Stimulated activated naive CD8-positive, alpha-beta T cell treated with anti-CD3 and anti-CD28 coated beads, Interleukin-15, Interleukin-2, amounts not matched to agents 100 ng/mL and 50 ng/mL, for 24 hours (primary cell): ENCODE measurements at regions not wholly inside any gene's neighbourhood (a gene's known extent, or its start where the extent isn't known, plus 50 kb on each side); places are given as distances from the start of the nearest gene placed in this dataset.
"Not testable (repeated sequence)": the region's sequence is repeated elsewhere in the genome, so short reads cannot be mapped to it uniquely, and the experiment has no call there.

Experiments used
- H3K27ac Mint-ChIP-seq: one replicate; pipeline ENCODE4 v1.8.0; 2021; ENCODE audit warnings: mild to moderate bottlenecking, mixed read lengths
- H3K27me3 Mint-ChIP-seq: one replicate; pipeline ENCODE4 v1.8.0; 2021; ENCODE audit warnings: mixed read lengths
- H3K36me3 Mint-ChIP-seq: one replicate; pipeline ENCODE4 v1.8.0; 2021; ENCODE audit warnings: low read depth, mixed read lengths
- H3K4me1 Mint-ChIP-seq: one replicate; pipeline ENCODE4 v1.8.0; 2021; ENCODE audit warnings: low read depth, mixed read lengths
- H3K4me3 Mint-ChIP-seq: one replicate; pipeline ENCODE4 v1.8.0; 2021; ENCODE audit warnings: mild to moderate bottlenecking, mixed read lengths
- H3K9me3 Mint-ChIP-seq: one replicate; pipeline ENCODE4 v1.8.0; 2021; ENCODE audit warnings: mixed read lengths

DNA sequence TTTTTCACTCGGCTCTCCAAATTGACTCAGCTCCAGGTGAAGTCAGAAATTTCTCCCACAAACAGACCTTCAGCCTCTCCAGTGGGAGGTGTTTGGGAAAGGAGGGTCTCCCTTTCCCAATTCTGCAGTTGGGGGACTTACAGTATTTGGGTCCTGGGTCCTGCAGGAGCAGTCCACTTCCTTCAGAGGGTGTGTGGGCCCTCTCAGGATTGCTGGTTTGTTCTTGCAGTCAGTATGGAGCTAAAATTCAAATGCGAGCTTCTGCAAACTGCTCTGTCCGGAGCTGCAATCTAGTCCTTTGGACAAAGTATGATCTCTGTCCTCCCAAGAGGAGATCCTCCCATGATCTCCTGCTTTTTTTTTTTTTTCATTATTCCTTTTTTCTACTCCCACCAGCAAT is 87.9 kb upstream of the MSTN start:
- H3K4me1 Mint-ChIP-seq, result no peaks in the 10 kb centered on the region
- peaks cover 24% of the 10 kb centered on the region for H3K9me3 Mint-ChIP-seq
- H3K4me3 Mint-ChIP-seq, result no peak overlapping the region
- no peaks in the 10 kb centered on the region for H3K36me3 Mint-ChIP-seq
- H3K27ac Mint-ChIP-seq, result no peak overlapping the region
- H3K27me3 Mint-ChIP-seq, result no peaks in the 10 kb centered on the region

DNA sequence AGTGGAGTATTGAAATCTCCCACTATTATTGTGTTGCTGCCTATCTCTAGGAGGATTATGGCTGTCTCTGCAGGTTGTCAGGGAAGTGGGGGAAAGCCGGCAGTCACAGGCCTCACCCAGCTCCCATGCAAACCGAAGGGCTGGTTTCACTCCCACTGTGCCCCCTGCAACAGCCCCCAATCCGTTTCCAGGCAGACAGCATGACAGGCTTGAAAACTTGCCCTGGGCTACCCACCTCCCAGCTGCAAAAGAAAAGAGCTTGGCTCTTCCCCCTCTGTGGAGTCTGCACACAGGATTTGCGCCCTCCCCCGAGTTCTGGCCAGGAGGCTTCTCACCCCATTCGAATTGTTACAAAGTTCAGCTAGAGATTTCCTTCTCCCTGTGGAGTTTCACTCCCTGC is 87.4 kb upstream of the MSTN start:
- no peaks in the 10 kb centered on the region for H3K27me3 Mint-ChIP-seq

DNA sequence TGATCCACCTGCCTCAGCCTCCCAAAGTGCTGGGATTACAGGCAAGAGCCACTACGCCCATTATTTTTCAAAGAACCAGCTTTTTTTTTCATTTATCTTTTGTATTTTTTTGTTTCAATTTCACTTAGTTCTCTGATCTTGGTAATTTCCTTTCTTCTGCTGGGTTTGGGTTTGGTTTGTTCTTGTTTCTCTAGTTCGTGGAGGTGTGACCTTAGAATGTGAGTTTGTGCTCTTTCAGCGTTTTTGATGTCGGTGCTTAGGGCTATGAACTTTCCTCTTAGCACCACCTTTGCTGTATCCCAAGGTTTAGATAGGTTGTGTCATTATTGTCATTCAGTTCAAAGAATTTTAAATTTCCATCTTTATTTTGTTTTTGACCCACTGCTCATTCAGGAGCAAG is 86.7 kb upstream of the MSTN start:
- Mint-ChIP-seq H3K36me3 (no peaks in the 10 kb centered on the region), H3K27ac (no peak overlapping the region), H3K9me3 (peaks cover 24% of the 10 kb centered on the region), H3K4me3 (no peak overlapping the region), H3K4me1 (no peaks in the 10 kb centered on the region), H3K27me3 (no peaks in the 10 kb centered on the region)

More for the DNA sequence above, 87.4 kb upstream of the MSTN start:
- Mint-ChIP-seq H3K36me3 (no peaks in the 10 kb centered on the region), H3K27ac (no peak overlapping the region), H3K9me3 (peaks cover 24% of the 10 kb centered on the region), H3K4me1 (no peaks in the 10 kb centered on the region), H3K4me3 (no peak overlapping the region)

DNA sequence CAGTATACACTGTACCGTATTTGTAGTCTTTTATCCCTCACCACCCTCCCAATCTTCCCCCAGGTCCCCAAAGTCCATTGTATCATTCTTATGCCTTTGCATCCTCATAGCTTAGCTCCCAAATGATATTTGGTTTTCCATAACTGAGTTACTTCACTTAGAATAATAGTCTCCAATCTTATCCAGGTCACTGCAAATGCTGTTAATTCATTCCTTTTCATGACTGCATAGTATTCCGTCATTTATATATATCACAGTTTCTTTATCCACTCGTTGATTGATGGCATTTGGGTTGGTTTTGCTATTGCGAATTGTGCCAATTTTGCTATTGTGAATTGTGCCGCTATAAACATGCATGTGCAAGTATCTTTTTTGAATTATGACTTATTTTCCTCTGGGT is 83.6 kb upstream of the MSTN start:
- H3K9me3 Mint-ChIP-seq, result peaks cover 43% of the 10 kb centered on the region
- H3K36me3 Mint-ChIP-seq, H3K4me3 Mint-ChIP-seq, H3K27ac Mint-ChIP-seq, H3K4me1 Mint-ChIP-seq, H3K27me3 Mint-ChIP-seq: not testable (repeated sequence)

DNA sequence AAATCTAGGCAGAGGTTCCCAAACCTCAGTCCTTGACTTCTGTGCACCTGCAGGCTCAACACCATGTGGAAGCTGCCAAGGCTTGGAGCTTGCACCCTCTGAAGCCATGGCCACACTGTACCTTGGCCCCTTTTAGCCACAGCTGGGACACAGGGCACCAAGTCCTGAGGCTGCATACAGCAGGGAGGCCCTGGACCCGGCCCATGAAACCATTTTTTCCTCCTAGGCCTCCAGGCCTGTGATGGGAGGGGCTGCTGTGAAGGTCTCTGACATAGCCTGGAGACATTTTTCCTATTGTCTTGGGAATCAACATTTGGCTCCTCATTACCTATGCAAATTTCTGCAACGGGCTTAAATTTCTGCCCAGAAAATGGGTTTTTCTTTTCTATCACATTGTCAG is 77.9 kb upstream of the MSTN start:
- H3K27ac Mint-ChIP-seq, H3K4me3 Mint-ChIP-seq, H3K36me3 Mint-ChIP-seq, H3K27me3 Mint-ChIP-seq, H3K4me1 Mint-ChIP-seq: not testable (repeated sequence)
- peaks cover 40% of the 10 kb centered on the region for H3K9me3 Mint-ChIP-seq

DNA sequence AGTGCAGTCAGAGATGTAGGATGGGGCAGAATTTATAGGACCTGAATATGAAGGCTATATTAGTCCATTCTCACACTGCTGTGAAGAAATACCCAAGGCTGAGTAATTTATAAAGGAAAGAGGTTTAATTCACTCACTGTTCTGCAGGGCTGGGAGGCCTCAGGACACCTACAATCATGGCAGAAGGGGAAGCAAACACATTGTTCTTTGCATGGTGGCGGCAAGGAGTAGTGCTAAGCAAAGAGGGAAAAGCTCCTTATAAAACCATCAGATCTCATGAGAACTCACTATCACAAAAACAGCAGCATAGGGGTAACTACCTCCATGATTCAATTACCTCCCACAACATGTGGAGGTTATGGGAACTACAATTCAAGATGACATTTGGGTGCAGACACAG is 76.8 kb upstream of the MSTN start:
- no peaks in the 10 kb centered on the region for H3K4me1 Mint-ChIP-seq
- H3K9me3 Mint-ChIP-seq, result peaks cover 43% of the 10 kb centered on the region
- no peak overlapping the region for H3K27ac Mint-ChIP-seq
- H3K27me3 Mint-ChIP-seq, result no peaks in the 10 kb centered on the region
- H3K4me3 Mint-ChIP-seq, result no peak overlapping the region
- peaks cover 6% of the 10 kb centered on the region for H3K36me3 Mint-ChIP-seq

DNA sequence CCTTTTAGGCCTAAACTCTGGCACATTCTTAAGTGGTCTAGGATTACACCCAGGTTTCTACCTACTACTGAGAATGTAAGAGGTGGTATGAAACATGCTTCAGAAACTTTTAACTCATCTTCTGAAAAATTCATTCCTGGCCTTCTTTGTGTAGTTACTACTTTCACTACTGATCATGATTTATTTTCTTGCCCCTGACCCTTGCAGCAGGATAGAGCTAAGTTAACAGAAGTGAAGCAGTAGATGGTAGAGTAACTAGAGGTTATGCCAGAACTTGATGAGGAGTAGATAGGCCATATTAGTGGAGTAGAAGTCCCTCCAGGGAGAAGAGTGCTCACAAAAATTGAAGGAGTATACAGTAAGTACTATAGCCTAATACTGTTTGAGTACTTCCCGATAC is 75.5 kb upstream of the MSTN start:
- H3K9me3 Mint-ChIP-seq, result peaks cover 39% of the 10 kb centered on the region
- H3K27ac Mint-ChIP-seq, result no peak overlapping the region
- H3K36me3 Mint-ChIP-seq, result peaks cover 6% of the 10 kb centered on the region
- no peaks in the 10 kb centered on the region for H3K27me3 Mint-ChIP-seq
- H3K4me1 Mint-ChIP-seq, result no peaks in the 10 kb centered on the region
- no peak overlapping the region for H3K4me3 Mint-ChIP-seq

DNA sequence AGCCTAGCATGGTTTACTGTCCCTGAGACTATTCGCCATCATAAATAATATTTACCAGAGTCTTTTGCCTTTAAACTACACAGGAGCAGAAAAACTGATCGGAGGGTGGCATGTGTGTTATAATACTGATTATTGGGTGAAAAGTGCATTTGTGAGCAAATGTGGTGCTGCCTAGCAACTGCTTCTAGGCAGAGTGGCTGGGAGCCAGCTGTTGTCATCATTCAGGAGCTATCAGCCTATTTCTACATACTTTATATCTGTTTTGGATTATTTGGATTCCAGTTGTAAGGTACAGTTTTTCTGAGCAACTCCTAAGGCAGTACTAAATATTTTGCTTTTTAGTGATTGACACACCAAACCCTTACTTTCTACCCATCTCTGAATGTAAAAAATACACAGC is 75.0 kb upstream of the MSTN start:
- Mint-ChIP-seq H3K4me3 (no peak overlapping the region), H3K36me3 (peaks cover 6% of the 10 kb centered on the region), H3K27ac (no peak overlapping the region), H3K27me3 (no peaks in the 10 kb centered on the region), H3K4me1 (no peaks in the 10 kb centered on the region), H3K9me3 (peaks cover 39% of the 10 kb centered on the region)

DNA sequence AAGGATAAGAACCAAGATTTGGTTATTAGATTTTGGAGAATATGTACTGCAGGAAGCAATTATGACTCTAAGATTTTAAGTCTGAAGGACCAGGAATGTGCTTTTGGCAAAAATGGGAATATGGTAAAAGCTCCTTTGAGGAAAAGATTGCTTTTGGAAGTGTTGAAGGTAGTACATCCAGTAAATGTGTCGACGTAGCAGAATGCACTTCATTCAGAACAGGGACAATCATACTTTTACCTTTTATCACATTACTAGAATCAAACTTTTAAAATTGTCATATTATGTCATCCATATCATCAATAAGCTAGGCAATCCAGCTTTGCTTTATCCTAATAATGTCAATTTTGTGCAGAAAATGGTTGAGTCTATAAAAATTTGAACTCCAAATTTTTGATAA is 74.3 kb upstream of the MSTN start:
- Mint-ChIP-seq H3K4me3 (no peak overlapping the region), H3K27me3 (no peaks in the 10 kb centered on the region), H3K27ac (no peak overlapping the region), H3K36me3 (peaks cover 6% of the 10 kb centered on the region), H3K4me1 (no peaks in the 10 kb centered on the region), H3K9me3 (peaks cover 31% of the 10 kb centered on the region)

DNA sequence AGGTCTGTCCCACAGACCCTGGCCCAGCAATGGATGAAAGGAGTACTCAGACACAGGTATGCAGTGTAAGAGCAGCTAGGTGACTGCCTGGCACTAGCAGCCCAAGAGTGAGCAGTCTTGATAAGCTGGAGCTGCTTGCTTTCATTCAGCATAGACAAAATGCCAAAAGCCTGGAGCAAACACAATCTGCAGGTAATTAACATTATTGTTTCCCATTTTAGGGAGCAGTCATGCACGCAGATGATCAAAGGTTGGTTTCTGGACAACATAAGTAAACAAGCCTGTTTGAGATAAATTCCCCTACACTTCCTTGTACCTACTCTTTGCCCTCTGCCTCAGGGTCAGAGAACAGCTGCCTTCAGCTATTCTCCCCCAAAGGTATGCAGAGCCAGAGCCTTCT is 73.7 kb upstream of the MSTN start:
- H3K4me3 Mint-ChIP-seq, result no peak overlapping the region
- H3K36me3 Mint-ChIP-seq, result peaks cover 6% of the 10 kb centered on the region
- no peaks in the 10 kb centered on the region for H3K27me3 Mint-ChIP-seq
- H3K9me3 Mint-ChIP-seq, result peaks cover 26% of the 10 kb centered on the region
- H3K4me1 Mint-ChIP-seq, result no peaks in the 10 kb centered on the region
- no peak overlapping the region for H3K27ac Mint-ChIP-seq

DNA sequence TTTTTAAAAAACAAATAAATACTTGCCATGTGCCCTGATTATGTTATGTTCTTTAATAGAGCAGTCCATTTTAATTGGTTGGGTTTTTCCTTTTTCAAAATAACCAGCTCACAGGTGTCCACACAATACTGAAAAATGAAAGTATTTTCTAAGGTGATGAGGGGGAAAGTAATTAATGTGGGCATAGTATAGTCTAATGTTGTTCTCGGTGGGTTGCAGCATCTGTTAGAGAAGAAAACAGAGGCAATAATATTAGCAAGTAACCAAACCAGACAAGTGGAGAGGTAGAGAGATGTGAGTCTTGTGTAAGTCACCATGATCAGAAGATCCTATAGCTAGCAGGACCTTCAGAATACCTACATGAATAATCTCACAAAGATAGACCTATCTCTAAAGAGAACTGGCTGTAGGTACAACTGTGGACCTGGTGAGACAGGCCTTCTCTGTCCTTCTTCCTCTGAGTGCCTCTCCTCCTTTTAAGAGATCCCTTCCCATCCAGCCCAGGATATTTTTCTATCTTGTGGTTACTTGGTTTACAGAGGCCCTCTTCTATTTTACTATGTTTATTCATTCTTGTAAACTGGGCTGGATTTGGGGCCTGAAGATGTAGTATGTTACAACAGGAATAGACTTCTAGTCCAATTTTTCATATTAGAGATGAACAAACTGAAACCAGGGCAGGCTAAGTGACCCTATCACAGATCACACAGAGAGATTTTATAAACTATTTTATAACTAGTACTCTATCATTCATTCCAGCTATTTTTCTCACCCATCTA is 67.1 kb upstream of the MSTN start:
- no peak overlapping the region for H3K4me3 Mint-ChIP-seq
- no peaks in the 10 kb centered on the region for H3K4me1 Mint-ChIP-seq
- H3K27ac Mint-ChIP-seq, result no peak overlapping the region
- no peaks in the 10 kb centered on the region for H3K36me3 Mint-ChIP-seq
- no peaks in the 10 kb centered on the region for H3K27me3 Mint-ChIP-seq
- H3K9me3 Mint-ChIP-seq, result no peaks in the 10 kb centered on the region

DNA sequence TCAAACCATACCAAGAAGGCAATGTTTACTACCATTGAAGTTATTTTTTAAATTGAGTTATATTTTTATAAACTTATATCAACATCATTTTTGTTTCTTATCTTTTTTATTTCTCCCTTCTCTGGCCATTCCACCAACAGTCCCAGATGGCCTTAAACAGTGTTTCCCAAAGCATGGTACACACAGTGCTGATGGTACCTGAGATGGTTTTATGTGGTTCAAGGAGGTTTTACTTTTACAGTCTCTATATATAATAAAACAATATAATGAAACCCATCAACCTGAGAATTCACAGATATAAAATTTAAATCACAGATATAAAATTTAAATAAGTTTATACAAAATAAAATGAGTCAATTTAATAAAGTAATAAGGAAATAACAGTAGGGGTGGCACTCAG is 65.1 kb upstream of the MSTN start:
- no peaks in the 10 kb centered on the region for H3K9me3 Mint-ChIP-seq
- no peaks in the 10 kb centered on the region for H3K27me3 Mint-ChIP-seq
- no peak overlapping the region for H3K27ac Mint-ChIP-seq
- H3K4me3 Mint-ChIP-seq, result no peak overlapping the region
- no peaks in the 10 kb centered on the region for H3K4me1 Mint-ChIP-seq
- H3K36me3 Mint-ChIP-seq, result no peaks in the 10 kb centered on the region

DNA sequence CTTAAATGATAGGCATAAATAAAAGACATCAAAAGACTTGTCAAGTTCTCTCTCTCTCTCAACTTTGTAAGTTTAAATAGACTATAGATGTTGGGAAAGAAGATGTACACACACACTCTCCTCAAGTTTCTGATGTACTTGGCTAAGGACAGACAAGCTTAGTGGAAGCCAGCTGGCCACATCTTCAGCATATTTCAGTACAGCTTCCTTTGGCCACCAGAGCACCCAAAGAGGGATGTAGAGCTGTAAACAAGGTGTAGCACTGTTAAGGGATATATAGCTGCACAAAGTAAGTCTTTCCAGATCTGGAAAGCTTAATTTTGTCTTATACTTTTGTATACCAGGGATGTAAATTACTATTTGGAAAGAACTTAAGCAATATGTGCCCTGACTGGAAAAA is 64.3 kb upstream of the MSTN start:
- Mint-ChIP-seq H3K9me3 (no peaks in the 10 kb centered on the region), H3K27me3 (no peaks in the 10 kb centered on the region), H3K4me1 (peaks cover 6% of the 10 kb centered on the region), H3K36me3 (no peaks in the 10 kb centered on the region), H3K27ac (no peak overlapping the region), H3K4me3 (no peak overlapping the region)

DNA sequence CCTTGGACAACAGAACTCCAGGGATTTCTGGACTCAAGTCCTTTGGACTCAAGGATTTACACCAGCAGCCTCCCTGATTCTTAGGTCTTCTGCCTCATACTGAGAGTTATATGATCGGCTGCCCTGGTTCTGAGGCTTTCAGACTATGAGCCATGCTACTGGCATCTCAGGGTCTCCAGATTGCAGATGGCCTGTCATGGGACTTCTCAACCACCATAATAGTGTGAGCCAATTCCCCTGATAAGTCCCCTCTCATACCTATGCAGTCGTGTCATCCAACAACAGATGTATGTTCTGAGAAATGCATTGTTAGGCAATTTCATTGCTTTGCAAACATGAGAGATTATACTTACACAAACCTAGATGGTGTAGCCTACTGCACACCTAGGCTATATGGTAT is 61.4 kb upstream of the MSTN start:
- Mint-ChIP-seq H3K27ac (no peak overlapping the region), H3K4me1 (peaks cover 13% of the 10 kb centered on the region), H3K27me3 (no peaks in the 10 kb centered on the region), H3K36me3 (no peaks in the 10 kb centered on the region), H3K9me3 (no peaks in the 10 kb centered on the region), H3K4me3 (no peak overlapping the region)

DNA sequence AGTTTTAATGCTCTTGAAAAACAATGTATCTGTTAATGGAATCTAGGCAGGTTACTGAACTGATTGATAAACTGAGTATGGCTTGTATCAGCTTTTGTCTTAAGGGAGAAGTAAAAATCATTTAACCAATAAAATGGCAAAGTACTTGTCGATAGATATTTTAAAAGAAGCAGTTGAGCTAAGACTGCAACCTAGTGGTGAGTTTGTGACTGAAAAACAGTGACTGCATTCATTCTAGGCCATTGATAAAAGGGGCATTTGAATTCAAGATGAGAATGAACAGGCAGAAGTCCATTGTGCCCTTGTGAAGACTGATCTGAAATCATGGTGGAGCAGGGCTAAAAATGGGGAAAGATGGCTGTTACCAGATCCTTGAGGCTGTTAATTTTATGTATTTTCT is 59.4 kb upstream of the MSTN start:
- Mint-ChIP-seq H3K36me3 (no peaks in the 10 kb centered on the region), H3K4me3 (no peak overlapping the region), H3K27ac (no peak overlapping the region), H3K4me1 (peaks cover 13% of the 10 kb centered on the region), H3K9me3 (no peaks in the 10 kb centered on the region), H3K27me3 (no peaks in the 10 kb centered on the region)

DNA sequence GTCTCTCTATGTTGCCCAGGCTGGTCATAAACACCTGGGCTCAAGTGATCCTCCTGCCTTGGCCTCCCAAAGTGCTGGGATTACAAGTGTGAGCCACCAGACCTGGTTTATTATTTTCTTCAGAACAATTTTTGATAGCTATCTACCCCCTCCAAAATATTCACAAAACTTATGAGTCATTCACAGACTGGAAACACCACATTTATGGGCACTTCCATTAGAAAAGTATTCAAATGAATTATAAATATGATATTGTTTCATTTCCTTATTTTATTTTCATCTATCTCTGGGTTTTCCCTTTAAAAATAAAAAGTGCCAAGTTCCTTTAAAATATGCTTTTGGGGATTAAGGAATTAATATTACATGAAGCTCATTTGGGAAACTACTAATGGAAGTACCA is 58.8 kb upstream of the MSTN start:
- peaks cover 13% of the 10 kb centered on the region for H3K4me1 Mint-ChIP-seq
- no peak overlapping the region for H3K27ac Mint-ChIP-seq
- no peaks in the 10 kb centered on the region for H3K27me3 Mint-ChIP-seq
- H3K9me3 Mint-ChIP-seq, result no peaks in the 10 kb centered on the region
- no peak overlapping the region for H3K4me3 Mint-ChIP-seq
- H3K36me3 Mint-ChIP-seq, result no peaks in the 10 kb centered on the region
